ACC112 (cell line): ENCODE measurements at regions not wholly inside any gene's neighbourhood (a gene's known extent, or its start where the extent isn't known, plus 50 kb on each side); places are given as distances from the start of the nearest gene placed in this dataset.
"Not testable (repeated sequence)": the region's sequence is repeated elsewhere in the genome, so short reads cannot be mapped to it uniquely, and the experiment has no call there.

Experiments used
- H2AFZ ChIP-seq: fragments of 200-600 bp; sonication (generic); one replicate; pipeline ENCODE4 v1.6.0; 2017; ENCODE audit warnings: antibody characterized with exemption, low read length; ENCODE audit not compliant: unreplicated experiment
- H3K27ac ChIP-seq: fragments of 200-600 bp; sonication (generic); 2 replicates; pipeline ENCODE4 v1.5.1; 2014; ENCODE audit warnings: low read depth, mild to moderate bottlenecking, antibody characterized with exemption, low read length, moderate library complexity
- H3K27me3 ChIP-seq: fragments of 200-600 bp; sonication (generic); 2 replicates; pipeline ENCODE4 v1.6.1; 2014; ENCODE audit warnings: mild to moderate bottlenecking, antibody characterized with exemption, low read length, moderate library complexity, mixed read lengths; ENCODE audit not compliant: insufficient read depth
- H3K36me3 ChIP-seq: fragments of 200-600 bp; sonication (generic); 2 replicates; pipeline ENCODE4 v1.6.1; 2016; ENCODE audit warnings: mild to moderate bottlenecking, antibody characterized with exemption, low read length, moderate library complexity, mixed read lengths; ENCODE audit not compliant: insufficient read depth
- H3K4me1 ChIP-seq: fragments of 200-600 bp; sonication (generic); one replicate; pipeline ENCODE4 v1.6.1; 2016; ENCODE audit warnings: low read length, mixed read lengths; ENCODE audit not compliant: insufficient read depth, unreplicated experiment, control insufficient read depth
- H3K4me3 ChIP-seq: fragments of 200-600 bp; sonication (generic); 2 replicates; pipeline ENCODE4 v1.5.1; 2014; ENCODE audit warnings: mild to moderate bottlenecking, low read depth, low read length
- H3K79me2 ChIP-seq: fragments of 200-600 bp; sonication (generic); one replicate; pipeline ENCODE4 v1.6.0; 2016; ENCODE audit warnings: low read length; ENCODE audit not compliant: control insufficient read depth, unreplicated experiment, insufficient read depth

GRCh38 chr7:20895563-20895962 lies 108.9 kb upstream of the SP8 start:
- Histone ChIP-seq H3K4me1 (no peaks in the 10 kb centered on the region), H3K4me3 (no peak overlapping the region), H2AFZ (no peak overlapping the region), H3K79me2 (no peaks in the 10 kb centered on the region), H3K36me3 (no peaks in the 10 kb centered on the region), H3K27ac (no peak overlapping the region), H3K27me3 (no peaks in the 10 kb centered on the region)

DNA sequence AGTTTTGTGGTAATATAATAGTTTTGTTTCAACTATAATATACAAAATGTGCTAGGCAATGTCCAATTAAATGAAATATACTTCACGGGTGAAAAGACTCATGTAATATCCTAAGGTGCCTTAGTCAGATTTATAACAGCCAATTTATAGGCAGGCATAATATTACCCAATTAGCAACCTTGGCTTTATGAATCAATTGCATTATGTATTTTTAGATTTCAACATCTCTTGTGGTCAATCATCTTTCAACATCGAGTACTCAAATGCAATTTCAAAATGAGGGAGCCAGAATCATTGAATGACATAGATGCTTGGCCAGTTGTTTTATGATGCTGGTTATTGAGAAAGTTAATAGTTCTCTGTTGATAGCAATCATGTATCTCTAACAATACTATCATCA lies 110.3 kb upstream of the SP8 start:
- no peaks in the 10 kb centered on the region for H3K79me2 ChIP-seq
- H3K4me1 ChIP-seq = no peaks in the 10 kb centered on the region
- no peak overlapping the region for H3K4me3 ChIP-seq
- H2AFZ ChIP-seq = no peak overlapping the region
- H3K27me3 ChIP-seq = no peaks in the 10 kb centered on the region
- H3K27ac ChIP-seq = no peak overlapping the region
- no peaks in the 10 kb centered on the region for H3K36me3 ChIP-seq

DNA sequence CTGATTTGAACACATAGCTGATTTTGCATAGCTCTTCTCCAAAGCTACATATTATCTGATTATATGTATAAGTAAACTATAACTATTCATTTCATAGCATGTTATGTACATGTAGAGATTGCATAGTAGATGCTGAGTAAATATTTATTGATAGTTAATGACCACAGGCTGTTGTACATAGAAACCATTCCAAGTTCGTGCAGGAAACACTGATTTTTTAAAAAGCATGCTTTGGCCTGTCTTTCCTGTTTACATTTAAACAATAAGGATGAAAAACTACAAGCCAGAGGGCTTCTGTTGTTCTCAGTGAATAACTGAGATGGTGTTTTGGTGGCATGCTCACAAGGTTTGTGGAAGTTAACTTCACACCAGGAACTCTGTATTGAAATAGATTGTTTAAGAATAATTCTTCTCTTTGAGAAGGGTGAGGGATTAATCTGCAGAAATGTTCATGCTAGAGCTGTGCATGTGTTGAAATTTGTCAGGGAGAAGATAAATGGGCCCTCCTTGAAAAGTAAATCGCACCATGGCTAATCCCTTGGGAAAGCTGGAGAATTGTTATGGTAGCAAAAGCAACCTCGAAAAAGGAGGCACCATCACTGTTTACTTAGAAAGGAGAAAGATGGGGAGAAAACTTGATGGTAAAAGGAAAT lies 120.2 kb upstream of the SP8 start:
- Histone ChIP-seq H3K79me2 (no peaks in the 10 kb centered on the region), H2AFZ (no peak overlapping the region), H3K27me3 (no peaks in the 10 kb centered on the region), H3K4me1 (no peaks in the 10 kb centered on the region), H3K4me3 (no peak overlapping the region), H3K27ac (no peak overlapping the region), H3K36me3 (no peaks in the 10 kb centered on the region)

- Histone ChIP-seq H3K4me1 (no peaks in the 10 kb centered on the region), H3K27me3 (no peaks in the 10 kb centered on the region), H2AFZ (no peak overlapping the region), H3K36me3 (no peaks in the 10 kb centered on the region), H3K79me2 (no peaks in the 10 kb centered on the region), H3K4me3 (no peak overlapping the region), H3K27ac (no peak overlapping the region)
Measured at GRCh38 chr7:20911081-20911480, 124.4 kb upstream of the SP8 start.

- Histone ChIP-seq H3K79me2 (no peaks in the 10 kb centered on the region), H3K4me3 (no peak overlapping the region), H3K36me3 (no peaks in the 10 kb centered on the region), H2AFZ (no peak overlapping the region), H3K4me1 (no peaks in the 10 kb centered on the region), H3K27ac (no peak overlapping the region), H3K27me3 (no peaks in the 10 kb centered on the region)
Measured at GRCh38 chr7:20913853-20914252, 127.2 kb upstream of the SP8 start.

- H3K27ac ChIP-seq = no peak overlapping the region
- H3K79me2 ChIP-seq = no peaks in the 10 kb centered on the region
- no peaks in the 10 kb centered on the region for H3K27me3 ChIP-seq
- H2AFZ ChIP-seq = no peak overlapping the region
- H3K4me1 ChIP-seq = no peaks in the 10 kb centered on the region
- no peaks in the 10 kb centered on the region for H3K36me3 ChIP-seq
- no peak overlapping the region for H3K4me3 ChIP-seq
Measured at GRCh38 chr7:20916311-20916710, 129.6 kb upstream of the SP8 start.

DNA sequence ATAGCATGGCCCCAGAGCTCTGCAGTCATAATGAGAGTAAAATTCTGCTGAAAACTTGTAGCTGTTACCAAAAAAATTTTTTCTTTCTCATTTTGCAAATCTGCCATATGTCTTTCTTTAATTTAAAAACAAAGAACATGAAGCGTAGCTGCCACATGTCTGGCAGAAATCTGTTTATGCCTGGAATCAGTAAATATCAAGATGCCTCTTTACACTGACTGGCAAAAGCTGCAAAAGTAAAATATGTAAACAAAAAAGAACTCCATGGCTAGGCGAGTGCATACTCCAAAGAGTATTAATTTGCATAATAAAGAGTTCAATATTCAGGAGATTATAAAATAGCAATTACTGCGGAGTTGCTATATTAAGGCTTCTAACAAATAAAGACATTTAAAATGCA lies 130.9 kb upstream of the SP8 start:
- H3K4me1 ChIP-seq = no peaks in the 10 kb centered on the region
- no peak overlapping the region for H3K27ac ChIP-seq
- no peaks in the 10 kb centered on the region for H3K36me3 ChIP-seq
- no peak overlapping the region for H2AFZ ChIP-seq
- no peaks in the 10 kb centered on the region for H3K27me3 ChIP-seq
- no peaks in the 10 kb centered on the region for H3K79me2 ChIP-seq
- H3K4me3 ChIP-seq = no peak overlapping the region

- Histone ChIP-seq H3K27ac (no peak overlapping the region), H3K27me3 (no peaks in the 10 kb centered on the region), H3K36me3 (no peaks in the 10 kb centered on the region), H3K4me3 (no peak overlapping the region), H3K79me2 (no peaks in the 10 kb centered on the region), H3K4me1 (no peaks in the 10 kb centered on the region), H2AFZ (no peak overlapping the region)
Measured at GRCh38 chr7:20918156-20918555, 131.5 kb upstream of the SP8 start.

GRCh38 chr7:20927178-20927577 lies 140.5 kb upstream of the SP8 start:
- not testable (repeated sequence) for H3K4me3 ChIP-seq, H3K27ac ChIP-seq, H3K79me2 ChIP-seq, H3K4me1 ChIP-seq, H2AFZ ChIP-seq, H3K27me3 ChIP-seq, H3K36me3 ChIP-seq

DNA sequence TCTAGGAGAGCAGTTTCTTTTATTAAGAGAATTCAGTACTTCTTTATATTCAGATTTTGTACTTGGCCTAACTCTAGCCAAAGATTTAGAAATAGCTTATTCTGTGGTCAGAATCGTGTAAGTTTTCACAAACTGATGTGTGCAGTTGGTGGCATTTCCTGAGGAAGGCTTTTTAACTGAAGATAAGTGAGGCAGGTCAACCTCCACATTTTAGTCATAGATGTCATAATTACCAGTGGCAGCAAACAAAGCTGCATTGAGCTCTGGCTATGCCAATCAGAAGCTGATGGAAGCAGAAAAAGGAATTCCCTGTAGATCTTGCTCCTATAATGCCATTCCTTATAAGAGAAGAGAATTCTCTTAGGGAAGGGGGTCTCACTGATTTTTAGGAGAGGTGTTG lies 141.3 kb upstream of the SP8 start:
- Histone ChIP-seq H3K79me2 (no peaks in the 10 kb centered on the region), H3K27ac (no peak overlapping the region), H3K4me1 (no peaks in the 10 kb centered on the region), H2AFZ (no peak overlapping the region), H3K4me3 (no peak overlapping the region), H3K36me3 (no peaks in the 10 kb centered on the region), H3K27me3 (no peaks in the 10 kb centered on the region)

GRCh38 chr7:20929199-20929598 lies 142.5 kb upstream of the SP8 start:
- Histone ChIP-seq H3K79me2 (no peaks in the 10 kb centered on the region), H3K27ac (no peak overlapping the region), H3K4me1 (no peaks in the 10 kb centered on the region), H3K4me3 (no peak overlapping the region), H2AFZ (no peak overlapping the region), H3K36me3 (no peaks in the 10 kb centered on the region), H3K27me3 (no peaks in the 10 kb centered on the region)
